ENCODE measurements at regions not wholly inside any gene's neighbourhood (a gene's known extent, or its start where the extent isn't known, plus 50 kb on each side); places are given as distances from the start of the nearest gene placed in this dataset.

- Mint-ChIP-seq H3K27me3 (peaks cover 0 to 14% (median 7%) of the 10 kb centered on the region in 5 donors), H3K36me3 (no peaks in the 10 kb centered on the region), H3K9me3 (peaks cover 0 to 2% (median 0%) of the 10 kb centered on the region in 11 donors), H3K27ac (peak overlapping the region in 1 of 9 donors; percentile 30), H3K4me3 (no peak overlapping the region), H3K4me1 (no peaks in the 10 kb centered on the region)
- no peaks in the 10 kb centered on the region for H3K36me3 ChIP-seq (ENCODE audit: control insufficient read depth in 2 of 3, insufficient read depth in 3 of 3, low read length in 3 of 3)
- no peaks in the 10 kb centered on the region for H3K9me3 ChIP-seq (ENCODE audit: control insufficient read depth in 2 of 3, low read length in 3 of 3)
- H3K4me3 ChIP-seq (ENCODE audit: low read length), result no peak overlapping the region
- ChIA-PET CTCF (no interaction called here), POLR2A (no interaction called here)
- H3K27ac ChIP-seq (ENCODE audit: low read depth, low read length), result no peak overlapping the region
- intact Hi-C loops (cut with micrococcal nuclease), result no loop called here
- H3K27me3 ChIP-seq (ENCODE audit: control insufficient read depth in 2 of 2, insufficient read depth in 2 of 2, low read length in 2 of 2), result no peaks in the 10 kb centered on the region
- no peaks in the 10 kb centered on the region for H3K4me1 ChIP-seq (ENCODE audit: control insufficient read depth in 2 of 2, insufficient read depth in 2 of 2, low read length in 2 of 2)
- DNase-seq, result no peak
- no peak for ATAC-seq
Measured at GRCh38 chr17:79425686-79426085, 185.2 kb downstream of the RBFOX3 start.

- Mint-ChIP-seq H3K4me3 (no peak overlapping the region), H3K27ac (no peak overlapping the region), H3K4me1 (no peaks in the 10 kb centered on the region), H3K9me3 (peaks cover 0 to 2% (median 0%) of the 10 kb centered on the region in 11 donors), H3K27me3 (peaks cover 0 to 14% (median 7%) of the 10 kb centered on the region in 5 donors), H3K36me3 (no peaks in the 10 kb centered on the region)
- Histone ChIP-seq H3K27me3 (ENCODE audit: control insufficient read depth in 2 of 2, insufficient read depth in 2 of 2, low read length in 2 of 2) (no peaks in the 10 kb centered on the region), H3K36me3 (ENCODE audit: control insufficient read depth in 2 of 3, insufficient read depth in 3 of 3, low read length in 3 of 3) (no peaks in the 10 kb centered on the region), H3K4me1 (ENCODE audit: control insufficient read depth in 2 of 2, insufficient read depth in 2 of 2, low read length in 2 of 2) (no peaks in the 10 kb centered on the region), H3K4me3 (ENCODE audit: low read length) (no peak overlapping the region), H3K9me3 (ENCODE audit: control insufficient read depth in 2 of 3, low read length in 3 of 3) (no peaks in the 10 kb centered on the region), H3K27ac (ENCODE audit: low read depth, low read length) (no peak overlapping the region)
- ATAC-seq (no peak), DNase-seq (no peak)
- ChIA-PET CTCF (no interaction called here), POLR2A (no interaction called here)
- intact Hi-C loops (cut with micrococcal nuclease), result no loop called here
Measured at GRCh38 chr17:79424471-79425185, 186.2 kb downstream of the RBFOX3 start.

GRCh38 chr17:79423811-79424465 lies 186.9 kb downstream of the RBFOX3 start:
- H3K27me3 ChIP-seq (ENCODE audit: control insufficient read depth in 2 of 2, insufficient read depth in 2 of 2, low read length in 2 of 2), result no peaks in the 10 kb centered on the region
- peaks cover 0 to 2% (median 0%) of the 10 kb centered on the region in 11 donors for H3K9me3 Mint-ChIP-seq
- no peaks in the 10 kb centered on the region for H3K36me3 Mint-ChIP-seq
- POLR2A ChIA-PET, result no interaction called here
- CTCF ChIA-PET, result no interaction called here
- ATAC-seq (no peak), DNase-seq (no peak)
- no peaks in the 10 kb centered on the region for H3K4me1 ChIP-seq (ENCODE audit: control insufficient read depth in 2 of 2, insufficient read depth in 2 of 2, low read length in 2 of 2)
- no peaks in the 10 kb centered on the region for H3K4me1 Mint-ChIP-seq
- H3K4me3 ChIP-seq (ENCODE audit: low read length), result no peak overlapping the region
- no peak overlapping the region for H3K4me3 Mint-ChIP-seq
- peaks cover 0 to 14% (median 7%) of the 10 kb centered on the region in 5 donors for H3K27me3 Mint-ChIP-seq
- H3K36me3 ChIP-seq (ENCODE audit: control insufficient read depth in 2 of 3, insufficient read depth in 3 of 3, low read length in 3 of 3), result no peaks in the 10 kb centered on the region
- intact Hi-C loops (cut with micrococcal nuclease), result no loop called here
- H3K27ac Mint-ChIP-seq, result peak overlapping the region in 1 of 9 donors; percentile 10
- H3K9me3 ChIP-seq (ENCODE audit: control insufficient read depth in 2 of 3, low read length in 3 of 3), result no peaks in the 10 kb centered on the region
- no peak overlapping the region for H3K27ac ChIP-seq (ENCODE audit: low read depth, low read length)

- Histone ChIP-seq H3K36me3 (ENCODE audit: control insufficient read depth in 2 of 3, insufficient read depth in 3 of 3, low read length in 3 of 3) (no peaks in the 10 kb centered on the region), H3K4me1 (ENCODE audit: control insufficient read depth in 2 of 2, insufficient read depth in 2 of 2, low read length in 2 of 2) (no peaks in the 10 kb centered on the region), H3K9me3 (ENCODE audit: control insufficient read depth in 2 of 3, low read length in 3 of 3) (no peaks in the 10 kb centered on the region), H3K27ac (ENCODE audit: low read depth, low read length) (no peak overlapping the region), H3K4me3 (ENCODE audit: low read length) (no peak overlapping the region), H3K27me3 (ENCODE audit: control insufficient read depth in 2 of 2, insufficient read depth in 2 of 2, low read length in 2 of 2) (no peaks in the 10 kb centered on the region)
- Mint-ChIP-seq H3K27ac (no peak overlapping the region), H3K4me3 (no peak overlapping the region), H3K9me3 (peaks cover 0 to 2% (median 0%) of the 10 kb centered on the region in 11 donors), H3K4me1 (no peaks in the 10 kb centered on the region), H3K36me3 (no peaks in the 10 kb centered on the region), H3K27me3 (peaks cover 0 to 22% (median 5%) of the 10 kb centered on the region in 5 donors)
- ATAC-seq (no peak), DNase-seq (no peak)
- ChIA-PET CTCF (interaction anchor here (0.6 kb wide), 1 partner anchor 334 kb away, joined by 3 read pairs; no protein-coding TSS in a partner anchor), POLR2A (no interaction called here)
- intact Hi-C loops (cut with micrococcal nuclease), result no loop called here
Measured at GRCh38 chr17:79422236-79422635, 188.6 kb downstream of the RBFOX3 start.

GRCh38 chr17:79420318-79421243 lies 190.3 kb downstream of the RBFOX3 start:
- DNase-seq, result peak in 1 of 9 donors; percentile 62
- Histone ChIP-seq H3K27ac (ENCODE audit: low read depth, low read length) (no peak overlapping the region), H3K4me1 (ENCODE audit: control insufficient read depth in 2 of 2, insufficient read depth in 2 of 2, low read length in 2 of 2) (no peaks in the 10 kb centered on the region), H3K27me3 (ENCODE audit: control insufficient read depth in 2 of 2, insufficient read depth in 2 of 2, low read length in 2 of 2) (no peaks in the 10 kb centered on the region), H3K36me3 (ENCODE audit: control insufficient read depth in 2 of 3, insufficient read depth in 3 of 3, low read length in 3 of 3) (no peaks in the 10 kb centered on the region), H3K4me3 (ENCODE audit: low read length) (no peak overlapping the region), H3K9me3 (ENCODE audit: control insufficient read depth in 2 of 3, low read length in 3 of 3) (no peaks in the 10 kb centered on the region)
- no peak for ATAC-seq
- CTCF ChIA-PET, result no interaction called here
- Mint-ChIP-seq H3K9me3 (peaks cover 0 to 2% (median 0%) of the 10 kb centered on the region in 11 donors), H3K4me3 (no peak overlapping the region), H3K36me3 (no peaks in the 10 kb centered on the region), H3K4me1 (no peaks in the 10 kb centered on the region), H3K27me3 (peaks cover 0 to 21% (median 10%) of the 10 kb centered on the region in 5 donors), H3K27ac (no peak overlapping the region)
- POLR2A ChIA-PET, result no interaction called here
- intact Hi-C loops (cut with micrococcal nuclease), result no loop called here

- CTCF ChIA-PET, result no interaction called here
- Mint-ChIP-seq H3K27ac (no peak overlapping the region), H3K27me3 (peaks cover 0 to 15% (median 8%) of the 10 kb centered on the region in 5 donors), H3K9me3 (no peaks in the 10 kb centered on the region), H3K4me3 (no peak overlapping the region), H3K36me3 (no peaks in the 10 kb centered on the region), H3K4me1 (no peaks in the 10 kb centered on the region)
- Histone ChIP-seq H3K36me3 (ENCODE audit: control insufficient read depth in 2 of 3, insufficient read depth in 3 of 3, low read length in 3 of 3) (no peaks in the 10 kb centered on the region), H3K4me3 (ENCODE audit: low read length) (no peak overlapping the region), H3K27me3 (ENCODE audit: control insufficient read depth in 2 of 2, insufficient read depth in 2 of 2, low read length in 2 of 2) (no peaks in the 10 kb centered on the region), H3K27ac (ENCODE audit: low read depth, low read length) (no peak overlapping the region), H3K4me1 (ENCODE audit: control insufficient read depth in 2 of 2, insufficient read depth in 2 of 2, low read length in 2 of 2) (no peaks in the 10 kb centered on the region), H3K9me3 (ENCODE audit: control insufficient read depth in 2 of 3, low read length in 3 of 3) (no peaks in the 10 kb centered on the region)
- intact Hi-C loops (cut with micrococcal nuclease), result no loop called here
- DNase-seq, result no peak
- no peak for ATAC-seq
- POLR2A ChIA-PET, result no interaction called here
Measured at GRCh38 chr17:79417476-79417988, 193.3 kb downstream of the RBFOX3 start.

Measured in naive thymus-derived CD4-positive, alpha-beta T cell (primary cell).